Fibroblast of skin of left quadriceps (primary cell): ENCODE measurements at regions not wholly inside any gene's neighbourhood (a gene's known extent, or its start where the extent isn't known, plus 50 kb on each side); places are given as distances from the start of the nearest gene placed in this dataset.
"Not testable (repeated sequence)": the region's sequence is repeated elsewhere in the genome, so short reads cannot be mapped to it uniquely, and the experiment has no call there.

Source experiments
- DNase-seq, 2 experiments: peaks; one replicate each; pipeline ENCODE4 v3.0.0-alpha.2; 2013; ENCODE audit warnings: low read depth in 2 of 2

DNA sequence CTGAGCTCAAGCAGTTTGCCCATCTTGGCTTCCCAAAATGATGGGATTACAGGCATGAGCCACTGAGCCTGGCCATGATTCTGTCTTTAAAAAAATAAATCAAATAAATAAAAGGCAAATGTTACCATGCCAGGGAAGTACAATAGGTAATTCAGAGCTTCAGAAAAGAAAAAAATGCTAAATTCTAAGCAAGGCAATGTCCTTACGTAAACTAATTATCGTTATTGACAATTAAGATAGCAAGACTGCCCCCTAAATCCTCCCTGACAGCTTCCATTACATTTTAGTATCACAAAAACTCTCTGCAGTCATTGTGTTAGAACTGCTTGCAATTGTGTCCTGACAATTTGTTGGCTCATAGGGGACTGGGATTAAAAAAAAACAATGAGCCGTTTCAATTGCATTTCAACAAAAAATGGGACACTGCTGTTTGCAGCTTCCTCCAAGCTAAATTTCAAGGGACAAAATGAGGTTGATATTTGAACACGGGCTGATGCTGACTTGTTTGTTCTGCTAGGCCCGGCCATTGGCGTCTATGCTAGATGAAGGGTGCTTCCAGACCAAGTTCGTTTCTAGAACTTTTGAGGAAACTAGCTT, 88.9 kb downstream of the MOGAT1 start:
- no peak for DNase-seq

DNA sequence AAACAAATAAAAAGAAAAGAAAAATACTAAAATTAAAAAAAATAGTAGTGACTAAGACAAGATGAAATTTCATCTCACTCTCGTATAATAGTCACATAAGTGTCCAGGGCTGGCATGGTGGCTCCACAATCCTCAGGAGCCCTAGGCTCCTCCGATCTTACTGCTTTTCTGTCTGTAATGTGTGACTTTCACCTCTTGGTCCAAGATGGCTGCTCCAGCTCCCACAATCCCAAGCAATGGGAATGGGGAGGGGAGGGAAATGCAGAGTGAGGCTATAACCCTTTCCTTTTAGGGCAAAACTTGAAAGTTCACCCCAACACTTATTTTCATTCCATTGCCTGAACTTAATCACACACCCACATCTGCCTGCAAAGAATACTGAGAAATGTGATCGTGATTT, 90.4 kb downstream of the MOGAT1 start:
- DNase-seq: no peak

DNA sequence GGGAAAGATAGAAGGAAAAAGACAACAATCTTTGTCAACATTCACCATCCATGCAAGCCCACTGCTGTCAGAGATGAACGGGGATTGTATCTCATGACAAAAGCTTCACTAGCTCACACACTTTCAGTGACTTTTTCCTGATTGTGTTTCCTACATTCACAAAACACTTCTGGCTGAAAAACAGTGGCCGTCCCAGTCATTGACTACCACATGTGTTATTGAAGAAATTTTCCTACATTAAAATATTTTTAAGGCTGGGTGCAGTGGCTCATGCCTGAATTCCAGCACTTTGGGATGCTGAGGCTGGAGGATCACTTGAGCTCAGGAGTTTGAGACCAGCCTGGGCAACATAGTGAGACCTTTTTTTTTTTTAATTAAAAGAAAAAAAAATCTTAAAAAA, 90.9 kb downstream of the MOGAT1 start:
- no peak for DNase-seq

DNA sequence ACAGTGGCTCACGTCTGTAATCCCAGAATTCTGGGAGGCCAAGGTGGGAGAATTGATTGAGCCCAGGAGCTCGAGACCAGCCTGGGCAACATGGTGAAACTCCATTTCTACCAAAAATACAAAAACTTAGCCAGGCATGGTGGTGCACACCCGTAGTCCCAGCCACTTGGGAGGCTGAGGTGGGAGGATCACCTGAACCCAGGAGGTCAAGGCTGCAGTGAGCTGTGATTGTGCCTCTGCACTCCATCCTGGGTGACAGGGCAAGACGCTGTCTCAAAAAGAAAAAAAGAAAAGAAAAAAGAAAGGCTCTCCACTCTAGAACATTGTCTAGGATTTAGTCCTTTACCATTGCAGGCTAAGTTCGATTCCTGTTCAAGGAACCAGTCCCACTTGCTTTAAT, 94.4 kb downstream of the MOGAT1 start:
- DNase-seq: not testable (repeated sequence)

DNA sequence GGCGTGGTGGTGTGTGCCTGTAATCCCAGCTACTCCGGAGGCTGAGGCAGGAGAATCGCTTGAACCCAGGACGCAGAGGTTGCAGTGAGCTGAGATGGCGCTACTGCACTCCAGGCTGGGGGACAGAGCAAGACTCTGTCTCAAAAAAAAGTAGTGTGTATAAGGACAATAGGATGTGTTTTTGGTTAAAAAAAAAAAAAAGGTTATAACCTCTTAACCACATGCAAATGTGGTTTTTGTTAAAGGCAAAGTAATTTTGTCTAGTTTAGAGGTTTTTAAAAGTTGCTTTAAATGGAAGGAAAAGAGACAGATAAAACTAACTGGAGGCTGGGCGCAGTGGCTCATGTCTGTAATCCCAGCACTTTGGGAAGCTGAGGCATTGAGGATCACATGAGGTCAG, 92.8 kb upstream of the ACSL3 start:
- DNase-seq: not testable (repeated sequence)

DNA sequence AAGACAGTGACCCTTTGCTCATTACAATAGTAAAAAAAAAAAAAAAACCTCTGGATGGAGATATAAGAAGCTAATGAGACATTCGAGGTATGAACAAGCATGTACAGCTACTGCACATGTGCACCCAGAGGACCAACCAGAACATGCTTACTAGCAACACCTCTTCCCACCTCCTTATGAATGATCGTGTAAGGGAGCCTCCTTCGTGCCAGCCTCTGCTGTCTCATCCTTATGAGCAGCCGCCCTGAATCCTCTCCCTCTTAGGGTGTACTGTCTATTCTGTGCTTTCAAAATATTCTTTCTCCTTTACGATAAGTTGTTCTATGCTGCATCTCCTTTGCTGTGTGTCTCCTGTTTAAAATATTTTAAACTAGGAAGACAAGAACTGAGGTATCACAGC, 91.4 kb upstream of the ACSL3 start:
- no peak for DNase-seq

DNA sequence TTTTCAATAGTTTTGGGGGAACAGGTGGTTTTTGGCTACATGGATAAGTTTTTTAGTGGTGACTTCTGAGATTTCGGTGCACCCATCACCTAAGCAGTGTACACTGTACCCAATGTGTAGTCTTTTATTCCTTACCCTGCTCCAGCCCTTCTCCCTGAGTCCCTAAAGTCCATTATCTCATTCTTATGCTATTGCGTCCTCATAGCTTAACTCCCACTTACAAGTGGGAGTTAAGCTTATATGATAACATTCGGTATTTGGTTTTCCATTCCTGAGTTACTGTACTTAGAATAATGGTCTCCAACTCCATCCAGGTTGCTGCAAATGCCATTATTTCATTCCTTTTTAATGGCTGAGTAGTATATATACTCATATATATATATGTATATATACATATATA, 90.9 kb upstream of the ACSL3 start:
- no peak for DNase-seq

DNA sequence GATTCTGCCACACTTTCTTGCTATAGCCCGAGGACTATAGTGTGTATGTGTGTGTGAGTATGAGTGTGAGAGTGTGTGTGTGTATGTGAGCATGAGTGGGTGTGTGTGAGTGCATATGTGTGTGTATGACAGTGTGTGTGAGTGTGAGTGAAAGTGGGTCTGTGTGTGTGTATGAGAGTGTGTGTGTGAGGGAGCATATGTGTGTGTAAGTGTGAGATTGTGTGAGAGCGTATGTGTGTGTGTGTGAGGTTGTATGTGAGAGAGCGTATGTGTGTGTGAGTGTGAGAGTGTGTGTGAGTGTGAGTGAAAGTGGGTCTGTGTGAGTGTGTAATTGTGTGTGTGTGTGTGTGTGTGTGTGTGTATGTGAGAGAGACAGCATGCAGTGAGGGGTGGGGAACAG, 89.0 kb upstream of the ACSL3 start:
- no peak for DNase-seq

DNA sequence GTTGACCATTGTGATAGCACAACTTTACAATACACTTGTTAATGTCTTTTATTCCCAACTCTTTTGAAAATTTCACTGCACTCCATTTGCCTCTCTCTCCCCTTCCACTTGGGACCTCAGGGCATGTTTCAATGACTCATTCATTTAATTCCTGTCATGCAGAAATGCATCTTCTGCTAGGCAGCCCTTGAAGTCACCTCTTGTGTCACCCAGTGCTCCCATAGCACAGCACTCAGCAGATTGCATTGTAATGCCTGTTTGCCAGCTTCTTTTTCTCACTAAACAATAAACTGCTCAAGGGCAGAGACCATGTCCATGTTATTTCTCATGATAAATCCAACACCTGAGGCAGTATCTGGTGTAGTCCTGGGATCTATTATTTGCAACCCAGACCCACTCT, 85.9 kb upstream of the ACSL3 start:
- DNase-seq: no peak

DNA sequence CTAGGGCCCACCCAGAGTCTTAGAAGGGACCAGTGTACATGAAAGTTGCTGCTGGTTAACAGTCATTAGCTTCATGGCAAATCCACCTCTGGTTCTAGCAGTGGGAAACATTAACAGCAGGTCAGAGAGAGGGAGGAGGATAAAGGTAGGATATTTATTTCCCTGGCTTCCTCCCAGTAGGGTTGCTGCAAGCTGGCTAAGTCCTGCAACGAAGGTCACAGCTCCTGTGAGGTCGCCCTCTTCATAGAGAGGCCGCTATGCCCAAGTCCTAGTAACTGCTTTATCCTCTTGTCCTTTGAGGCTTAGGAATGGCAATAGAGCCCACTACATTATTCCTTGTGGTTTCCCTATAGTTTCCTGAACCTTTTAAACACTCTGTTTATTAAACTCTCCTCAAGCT, 84.0 kb upstream of the ACSL3 start:
- DNase-seq: no peak

DNA sequence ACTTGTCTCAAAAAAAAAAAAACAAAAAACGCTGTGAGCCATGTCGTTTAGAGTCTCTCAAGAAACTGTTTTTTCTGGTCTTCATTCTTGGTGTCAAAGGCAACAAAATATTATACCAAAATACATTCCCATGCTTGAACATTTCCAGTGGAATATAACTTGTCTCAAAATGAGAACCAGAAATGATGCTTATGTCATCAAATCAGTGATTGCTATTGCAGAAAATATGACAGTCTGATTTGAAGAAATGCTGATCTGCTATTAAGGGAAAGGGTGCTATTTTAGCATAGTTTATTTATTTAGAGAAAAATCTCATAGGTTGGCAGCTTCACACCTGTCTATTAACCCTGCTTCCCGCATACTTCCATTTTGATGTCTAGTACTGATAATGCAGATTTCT, 82.4 kb upstream of the ACSL3 start:
- no peak for DNase-seq

DNA sequence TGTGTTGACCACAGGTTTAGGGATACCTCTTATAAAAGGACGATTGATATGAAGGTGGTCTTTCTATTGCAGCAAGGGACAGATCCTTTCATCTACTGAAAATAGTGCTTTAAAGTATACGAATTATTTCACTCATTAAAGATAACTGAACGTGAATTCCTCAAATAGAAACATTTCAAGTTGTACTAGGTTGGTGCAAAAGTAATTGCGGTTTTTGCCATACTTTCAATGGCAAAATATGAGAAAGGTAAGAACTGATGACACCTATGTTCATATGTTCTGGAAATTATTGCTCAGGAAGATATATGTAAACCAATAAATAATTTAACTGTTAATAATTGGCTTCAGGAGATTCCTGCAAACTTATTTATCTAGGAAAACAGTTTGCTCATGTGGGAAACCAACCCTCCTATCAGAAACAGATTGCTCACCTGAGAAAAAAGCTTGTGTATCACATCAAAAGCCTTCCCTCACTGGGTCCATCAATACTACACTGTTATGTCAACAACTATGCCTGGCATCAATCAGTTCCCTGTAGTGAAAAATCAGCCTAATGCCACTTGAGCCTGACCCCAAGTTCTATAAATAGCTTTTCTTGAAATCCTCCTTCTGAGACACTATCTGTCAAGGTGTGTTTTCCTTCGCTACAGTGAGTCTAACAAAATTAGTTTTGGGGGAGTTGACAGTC, 81.5 kb upstream of the ACSL3 start:
- DNase-seq: no peak

DNA sequence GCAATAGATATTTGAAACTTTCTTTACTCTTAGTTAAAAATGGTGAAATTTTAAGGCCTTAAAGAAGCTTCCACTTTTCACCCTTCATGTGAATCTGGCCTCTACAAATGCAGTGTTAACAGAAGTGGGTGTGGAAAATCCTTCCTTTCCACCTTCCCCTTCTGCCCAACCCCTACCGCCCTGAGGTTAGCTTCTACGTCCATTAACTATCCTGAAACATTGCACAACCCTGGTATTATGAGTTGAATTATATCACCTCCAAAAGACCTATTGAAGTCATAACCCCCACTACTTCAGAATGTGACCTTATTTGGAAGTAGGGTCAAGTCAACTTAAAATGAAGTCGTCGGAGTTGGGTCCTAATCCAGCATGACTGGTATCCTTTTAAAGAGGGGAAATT, 80.8 kb upstream of the ACSL3 start:
- no peak for DNase-seq

DNA sequence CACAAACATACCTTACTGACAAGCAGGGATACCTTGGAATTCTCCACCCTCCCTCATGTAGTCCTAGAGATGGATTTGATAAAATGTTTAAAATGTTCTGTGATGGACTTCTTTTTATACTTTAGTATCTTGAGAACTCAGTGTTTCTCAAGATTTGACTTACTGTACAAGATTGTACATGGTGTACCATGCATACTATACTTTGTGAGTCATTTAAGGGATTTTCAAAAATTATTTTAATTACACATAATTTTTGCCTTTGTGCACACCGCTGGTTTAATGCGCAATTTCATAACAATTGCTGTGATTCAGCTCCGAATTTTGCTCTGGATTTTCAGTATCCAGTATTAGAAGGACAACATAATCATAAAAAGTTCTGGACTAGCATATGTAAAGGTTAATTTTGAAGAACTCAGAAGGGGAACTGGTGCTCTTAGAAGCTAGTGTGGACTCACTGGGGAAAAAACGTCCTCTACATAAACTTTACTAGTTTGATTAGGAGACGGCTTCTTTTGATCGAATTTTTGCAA, 78.6 kb upstream of the ACSL3 start:
- no peak for DNase-seq

DNA sequence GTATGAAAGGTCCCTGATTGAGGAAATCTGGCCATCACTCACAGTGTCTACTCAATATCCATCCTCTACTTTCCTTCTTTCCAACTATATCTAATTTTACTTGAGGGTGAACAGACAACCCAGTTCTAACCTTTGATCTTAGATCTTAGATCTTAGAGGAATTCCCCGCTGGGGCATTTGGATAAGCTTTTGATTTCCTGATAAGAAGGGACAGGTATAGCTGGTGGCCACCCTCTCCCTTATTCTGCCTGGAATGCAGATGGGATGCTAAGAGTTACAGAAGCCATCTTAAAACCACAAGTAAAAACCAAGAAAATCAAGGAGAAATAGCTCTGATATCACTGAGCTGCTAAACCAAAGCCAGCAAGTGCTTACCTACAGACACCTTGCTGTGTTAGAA, 77.2 kb upstream of the ACSL3 start:
- no peak for DNase-seq

DNA sequence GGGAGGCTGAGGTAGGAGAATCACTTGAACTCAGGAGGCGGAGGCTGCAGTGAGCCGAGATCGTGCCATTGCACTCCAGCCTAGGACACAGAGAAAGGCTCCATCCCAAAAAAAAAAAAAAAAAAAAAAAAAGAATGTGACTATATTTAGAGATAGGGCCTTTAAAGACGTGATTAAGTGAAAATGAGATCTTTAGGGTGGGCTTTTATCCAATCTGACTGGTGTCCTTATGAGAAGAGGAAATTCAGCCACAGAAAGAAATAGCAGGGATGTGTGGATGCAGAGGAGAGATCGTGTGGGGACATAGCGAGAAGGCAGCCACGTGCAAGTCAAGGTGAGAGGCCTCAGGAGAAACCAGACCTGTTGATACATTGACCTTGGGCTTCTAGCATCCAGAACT, 69.9 kb upstream of the ACSL3 start:
- DNase-seq: no peak

DNA sequence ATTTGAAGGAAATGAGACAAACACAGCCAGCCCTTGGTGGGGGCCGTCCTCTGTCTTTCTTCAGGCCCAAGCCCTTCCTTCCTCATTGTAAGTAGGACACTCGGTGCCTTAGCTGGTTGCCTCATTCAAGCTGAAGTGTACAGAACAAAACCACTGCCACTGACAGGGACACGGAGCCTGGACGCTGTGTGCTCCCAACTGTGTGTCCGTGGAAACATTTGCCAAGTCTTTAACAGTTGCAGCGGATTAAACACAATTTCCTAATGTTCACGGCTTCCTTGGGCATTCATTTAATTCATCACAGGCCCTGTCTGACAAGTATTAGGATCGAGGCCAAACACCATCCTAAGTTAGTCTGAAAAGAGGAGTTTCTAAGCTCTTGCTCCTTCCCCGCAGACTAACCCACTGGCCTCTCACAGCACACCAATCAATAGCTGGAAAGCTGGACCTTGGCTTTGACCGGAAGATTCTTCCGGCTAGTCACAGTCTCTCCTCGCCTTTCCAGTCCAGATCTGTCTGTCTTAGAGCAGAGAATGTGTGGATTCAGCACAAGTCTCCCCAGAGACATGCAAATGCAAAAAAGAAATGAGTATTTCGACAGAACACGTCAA, 68.7 kb upstream of the ACSL3 start:
- DNase-seq: no peak

DNA sequence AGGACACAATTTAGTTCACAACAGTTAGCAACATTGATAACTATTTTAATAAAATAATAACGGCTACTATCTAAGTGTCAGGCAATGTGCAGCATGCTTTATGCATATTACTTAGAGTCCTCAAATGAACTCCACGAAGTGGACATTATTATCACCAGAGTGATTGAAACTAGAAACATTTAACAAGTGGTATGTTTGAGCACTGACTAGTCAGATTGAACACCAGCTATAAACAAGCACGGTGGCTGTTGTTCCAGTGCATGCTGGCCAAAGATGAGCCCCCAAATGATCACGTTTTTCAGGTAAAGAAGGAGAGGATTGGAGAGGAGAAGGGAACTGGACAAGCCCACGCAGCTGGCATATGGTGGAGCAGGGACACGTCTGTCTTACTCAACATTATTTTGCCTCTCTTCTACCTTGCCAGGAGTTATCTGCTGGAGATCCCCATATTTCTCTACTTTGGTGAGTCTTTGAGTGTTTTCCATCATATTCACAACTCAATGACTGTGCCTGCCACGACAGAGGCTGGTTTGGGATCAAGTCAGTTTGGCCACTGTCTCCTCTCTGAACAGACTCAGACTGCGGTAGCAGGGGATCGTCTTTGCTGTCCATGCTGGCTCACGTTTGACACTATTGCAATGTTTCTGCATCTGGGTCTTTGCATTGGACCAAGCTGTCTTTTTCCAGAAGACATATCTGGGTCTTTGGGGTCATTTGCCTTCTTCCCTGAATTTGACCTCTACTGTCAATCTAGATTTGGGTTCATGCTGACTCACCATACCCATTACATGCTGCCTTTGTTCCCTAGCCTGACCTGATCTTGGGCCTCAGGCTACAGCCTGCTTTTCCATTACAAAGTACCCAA, 66.0 kb upstream of the ACSL3 start:
- DNase-seq: no peak

DNA sequence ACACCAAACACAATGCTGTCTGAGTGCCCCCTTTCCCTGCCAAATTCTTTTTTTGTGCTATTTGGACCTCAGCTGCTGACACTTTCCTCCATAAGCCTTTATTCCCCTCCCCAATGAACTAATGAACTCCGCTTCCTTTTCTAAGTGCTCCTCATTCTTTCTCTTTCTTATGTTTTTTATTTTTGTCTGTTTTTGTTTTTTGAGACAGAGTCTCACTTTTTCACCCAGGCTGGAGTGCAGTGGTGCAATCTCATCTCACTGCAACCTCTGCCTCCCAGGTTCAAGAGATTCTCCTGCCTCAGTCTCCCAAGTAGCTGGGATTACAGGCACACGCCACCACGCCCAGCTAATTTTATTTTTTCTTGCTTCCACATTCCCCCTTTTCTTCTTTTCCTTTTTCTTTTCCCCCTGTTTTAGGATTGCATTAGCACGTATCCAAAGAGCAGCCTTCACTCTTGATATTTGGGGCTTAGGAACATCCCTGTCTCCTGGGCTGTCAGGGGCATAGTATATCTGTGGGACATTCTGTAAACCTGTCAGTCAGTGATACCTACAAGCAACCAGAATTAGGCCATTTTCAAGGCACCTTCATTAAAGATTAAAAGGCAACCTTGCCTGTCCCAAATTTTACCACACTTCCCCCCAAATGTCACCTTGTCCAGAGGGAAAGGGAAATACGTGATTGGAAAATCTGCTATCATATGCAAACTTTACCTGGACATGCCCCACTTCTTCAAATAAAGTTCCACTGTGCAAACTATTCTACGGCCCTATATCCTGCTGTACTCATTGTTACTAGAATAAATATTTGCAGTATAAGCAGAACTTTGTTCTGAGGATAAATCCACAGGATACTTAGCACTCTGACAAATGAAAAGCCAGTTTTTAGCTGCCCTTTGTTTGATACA, 65.1 kb upstream of the ACSL3 start:
- DNase-seq: no peak

DNA sequence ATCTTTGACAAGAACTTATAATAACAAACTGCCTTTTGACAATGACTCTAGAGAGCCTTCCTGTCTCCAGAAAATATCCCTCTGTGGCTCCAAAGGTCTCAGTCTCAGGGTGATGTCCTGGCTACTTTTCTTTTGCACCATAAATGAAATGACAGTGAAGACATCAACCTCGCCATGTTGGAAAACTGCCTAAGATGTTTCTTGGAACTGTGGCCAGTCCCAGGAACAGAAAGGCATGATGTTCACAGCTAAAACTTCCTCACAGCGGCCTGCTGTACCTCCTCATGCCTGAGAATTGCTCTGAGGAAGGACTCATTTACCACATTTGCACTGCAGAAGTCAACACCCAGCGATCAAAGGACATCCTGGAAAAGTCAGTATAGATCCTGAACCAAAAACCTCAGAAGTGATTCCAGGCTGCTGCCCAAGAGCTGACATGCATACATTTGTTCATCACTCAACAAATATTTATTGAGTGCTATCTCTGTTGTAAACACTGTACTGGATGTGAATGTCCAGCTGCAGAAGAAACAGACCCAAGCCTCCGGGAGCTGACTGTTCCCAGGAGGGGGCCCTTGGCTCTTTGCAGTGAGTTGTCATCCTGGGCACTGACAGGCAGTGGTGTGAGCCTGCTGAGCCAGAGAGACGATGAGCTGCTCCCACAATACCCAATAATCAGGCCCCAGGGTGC, 64.3 kb upstream of the ACSL3 start:
- DNase-seq: no peak

DNA sequence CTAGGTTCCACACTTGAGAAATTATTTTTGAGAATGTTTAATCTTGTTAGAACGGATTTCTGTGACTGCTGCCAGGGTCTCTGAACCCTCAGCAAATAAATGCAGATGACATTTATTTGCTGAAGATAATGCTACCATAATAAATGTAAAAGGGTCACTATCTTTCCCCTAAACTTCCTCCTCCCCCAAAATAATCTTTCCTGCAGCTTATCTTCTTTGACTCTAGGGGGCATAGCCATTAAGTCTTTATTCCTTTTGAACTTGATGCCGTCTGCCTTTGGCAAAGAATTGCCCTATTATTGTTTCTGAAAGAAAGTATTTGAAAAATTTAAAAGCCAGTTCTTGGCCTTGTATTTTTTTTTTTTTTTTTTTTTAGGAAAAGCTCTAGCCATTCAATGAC, 63.6 kb upstream of the ACSL3 start:
- DNase-seq: peak; percentile 11 to 13
